AG04449 (cell line): ENCODE measurements at regions not wholly inside any gene's neighbourhood (a gene's known extent, or its start where the extent isn't known, plus 50 kb on each side); places are given as distances from the start of the nearest gene placed in this dataset.
"Not testable (repeated sequence)": the region's sequence is repeated elsewhere in the genome, so short reads cannot be mapped to it uniquely, and the experiment has no call there.

Experiments used
- CTCF ChIA-PET: fragments of 350-600 bp; formaldehyde crosslinking; extraction: SDS; loops from one replicate; lab custom pipeline; 2021; ENCODE audit warnings: antibody characterized with exemption; lab: Yijun Ruan, JAX
- POLR2A ChIA-PET: fragments of 400-600, 350-600 bp; formaldehyde crosslinking; extraction: SDS; loops from one replicate; lab custom pipeline; 2020; ENCODE audit warnings: antibody characterized with exemption, inconsistent platforms; lab: Yijun Ruan, JAX
- DNase-seq: peaks from one replicate; pipeline ENCODE4 v3.0.0-alpha.2; 2010; ENCODE audit warnings: low read depth, low spot score
- H3K4me3 ChIP-seq: 2 replicates; pipeline ENCODE4 v1.5.1; 2011; ENCODE audit warnings: low read depth, mild to moderate bottlenecking, control low read depth, low read length
- TF ChIP-seq, protein P1 (sequence below): IDR thresholded peaks from one replicate; pipeline ENCODE4 v1.5.1; 2011; ENCODE audit warnings: mild to moderate bottlenecking, moderate library complexity, low read length, control low read depth, inconsistent platforms; ENCODE audit not compliant: insufficient read depth; ENCODE audit errors: missing control alignments

DNA sequence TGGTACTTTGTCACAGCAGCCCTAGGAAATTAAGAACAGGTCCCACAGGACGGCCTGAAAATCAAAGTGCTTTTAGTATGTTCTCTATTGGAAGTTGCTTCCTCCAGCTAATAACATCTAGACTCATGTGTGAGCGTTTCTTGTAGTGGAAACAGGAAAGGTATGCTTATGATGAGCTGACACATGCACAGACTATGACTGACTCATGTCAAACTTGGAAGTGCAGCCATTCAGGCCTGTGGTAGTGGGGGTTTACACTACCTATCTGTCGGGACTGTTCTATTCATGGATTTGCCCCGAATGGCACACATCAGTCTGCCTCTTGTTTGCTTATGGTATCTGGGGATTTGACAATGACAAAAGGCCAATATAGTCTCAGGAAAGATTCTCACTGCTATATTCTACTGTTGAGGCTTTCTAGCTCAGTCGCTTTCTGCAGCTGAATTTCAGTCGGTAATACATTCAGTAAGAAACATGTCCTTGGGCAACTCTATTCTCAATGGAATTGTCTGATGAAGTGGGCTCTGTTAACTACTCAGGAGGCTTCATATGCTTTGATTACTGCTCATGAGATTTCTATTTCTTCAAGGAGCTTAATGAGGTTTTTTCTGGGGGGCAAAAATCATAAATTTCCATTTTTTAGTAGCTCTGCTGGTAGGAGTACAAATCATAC lies 270.3 kb upstream of the DAAM1 start:
- DNase-seq, result no peak
- CTCF ChIA-PET, result interaction anchor here (0.6 kb wide), 1 partner anchor 108 kb away, joined by 3 read pairs; no protein-coding TSS in a partner anchor
- POLR2A ChIA-PET, result interaction anchor here (1.3 kb wide), 1 partner anchor 24 kb away, joined by 4 read pairs; no protein-coding TSS in a partner anchor
- H3K4me3 ChIP-seq, result no peak overlapping the region
- TF ChIP-seq, protein P1, sequence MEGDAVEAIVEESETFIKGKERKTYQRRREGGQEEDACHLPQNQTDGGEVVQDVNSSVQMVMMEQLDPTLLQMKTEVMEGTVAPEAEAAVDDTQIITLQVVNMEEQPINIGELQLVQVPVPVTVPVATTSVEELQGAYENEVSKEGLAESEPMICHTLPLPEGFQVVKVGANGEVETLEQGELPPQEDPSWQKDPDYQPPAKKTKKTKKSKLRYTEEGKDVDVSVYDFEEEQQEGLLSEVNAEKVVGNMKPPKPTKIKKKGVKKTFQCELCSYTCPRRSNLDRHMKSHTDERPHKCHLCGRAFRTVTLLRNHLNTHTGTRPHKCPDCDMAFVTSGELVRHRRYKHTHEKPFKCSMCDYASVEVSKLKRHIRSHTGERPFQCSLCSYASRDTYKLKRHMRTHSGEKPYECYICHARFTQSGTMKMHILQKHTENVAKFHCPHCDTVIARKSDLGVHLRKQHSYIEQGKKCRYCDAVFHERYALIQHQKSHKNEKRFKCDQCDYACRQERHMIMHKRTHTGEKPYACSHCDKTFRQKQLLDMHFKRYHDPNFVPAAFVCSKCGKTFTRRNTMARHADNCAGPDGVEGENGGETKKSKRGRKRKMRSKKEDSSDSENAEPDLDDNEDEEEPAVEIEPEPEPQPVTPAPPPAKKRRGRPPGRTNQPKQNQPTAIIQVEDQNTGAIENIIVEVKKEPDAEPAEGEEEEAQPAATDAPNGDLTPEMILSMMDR, result no peak

DNA sequence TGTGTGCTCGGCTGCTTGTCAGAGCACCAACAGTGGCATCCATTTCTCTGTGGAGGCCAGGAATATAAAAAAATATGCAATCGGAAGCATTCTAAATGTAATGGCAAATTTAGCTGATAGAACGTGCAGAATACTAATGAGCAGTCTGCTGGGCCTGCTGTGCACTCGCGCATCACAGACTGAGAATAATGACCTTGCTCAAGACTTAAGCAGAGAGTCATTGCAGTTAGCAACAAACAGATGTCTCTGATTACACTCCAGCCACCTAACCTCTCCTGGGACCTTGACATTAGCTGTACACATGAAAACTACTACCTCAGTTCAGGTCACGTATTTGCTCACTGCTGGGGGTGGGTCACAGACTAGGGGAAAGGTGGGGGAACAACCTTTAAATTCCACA lies 269.2 kb upstream of the DAAM1 start:
- ChIA-PET POLR2A (interaction anchor here (1.3 kb wide), 1 partner anchor 23 kb away, joined by 4 read pairs; no protein-coding TSS in a partner anchor), CTCF (no interaction called here)
- TF ChIP-seq, protein P1, result no peak
- no peak overlapping the region for H3K4me3 ChIP-seq
- no peak for DNase-seq

DNA sequence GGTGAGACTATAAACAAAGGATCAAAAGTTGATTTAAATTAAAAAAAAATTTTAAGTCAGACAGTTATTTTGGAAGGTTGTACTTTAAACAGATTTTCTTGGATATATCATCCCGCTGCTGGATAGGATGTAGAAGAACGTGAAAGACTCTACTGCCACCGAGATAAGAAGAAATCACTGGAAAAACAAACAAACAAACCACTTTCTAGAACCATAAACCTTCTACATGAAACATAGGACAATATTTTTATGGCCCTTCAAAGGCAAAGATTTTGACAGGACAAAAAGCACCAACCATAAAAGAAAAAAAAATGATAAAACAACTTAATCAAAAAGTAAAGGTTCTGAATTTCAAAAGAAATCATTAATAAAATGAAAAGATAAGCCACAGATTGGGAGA lies 268.2 kb upstream of the DAAM1 start:
- no peak for DNase-seq
- ChIA-PET POLR2A (interaction anchor here (0.6 kb wide), 1 partner anchor 21 kb away, joined by 4 read pairs; no protein-coding TSS in a partner anchor), CTCF (interaction anchor here (1.0 kb wide), 1 partner anchor 281 kb away, joined by 3 read pairs; no protein-coding TSS in a partner anchor)
- H3K4me3 ChIP-seq, result no peak overlapping the region
- TF ChIP-seq, protein P1, result no peak

DNA sequence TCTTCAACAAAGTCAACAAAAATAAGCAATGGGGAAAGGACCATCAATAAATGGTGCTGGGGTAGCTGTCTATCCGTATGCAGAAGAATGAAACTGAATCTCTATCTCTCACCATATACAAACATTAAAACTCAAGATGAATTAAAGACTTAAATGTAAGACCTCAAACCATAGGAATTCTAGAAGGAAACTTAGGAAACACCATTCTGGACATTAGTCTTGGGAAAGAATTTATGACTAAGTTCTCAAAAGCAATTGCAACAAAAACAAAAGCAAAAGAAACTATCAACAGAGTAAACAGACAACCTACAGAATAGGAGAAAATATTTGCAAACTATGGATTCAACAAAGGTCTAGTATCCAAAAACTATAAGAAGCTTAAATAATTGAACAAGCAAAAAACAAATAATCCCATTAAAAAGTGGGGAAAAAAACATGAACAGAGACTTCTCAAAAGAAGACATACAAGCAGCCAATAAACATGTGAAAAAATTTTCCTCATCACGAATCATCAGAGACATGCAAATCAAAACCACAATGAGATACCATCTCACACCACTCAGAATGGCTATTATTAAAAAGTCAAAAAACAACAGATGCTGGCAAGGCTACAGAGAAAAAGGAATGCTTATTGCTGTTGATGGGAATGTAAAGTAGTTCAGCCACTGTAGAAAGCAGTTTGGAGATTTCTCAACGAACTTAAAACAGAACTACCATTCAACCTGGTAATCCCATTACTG lies 266.1 kb upstream of the DAAM1 start:
- DNase-seq, H3K4me3 ChIP-seq, CTCF ChIA-PET, POLR2A ChIA-PET: not testable (repeated sequence)

DNA sequence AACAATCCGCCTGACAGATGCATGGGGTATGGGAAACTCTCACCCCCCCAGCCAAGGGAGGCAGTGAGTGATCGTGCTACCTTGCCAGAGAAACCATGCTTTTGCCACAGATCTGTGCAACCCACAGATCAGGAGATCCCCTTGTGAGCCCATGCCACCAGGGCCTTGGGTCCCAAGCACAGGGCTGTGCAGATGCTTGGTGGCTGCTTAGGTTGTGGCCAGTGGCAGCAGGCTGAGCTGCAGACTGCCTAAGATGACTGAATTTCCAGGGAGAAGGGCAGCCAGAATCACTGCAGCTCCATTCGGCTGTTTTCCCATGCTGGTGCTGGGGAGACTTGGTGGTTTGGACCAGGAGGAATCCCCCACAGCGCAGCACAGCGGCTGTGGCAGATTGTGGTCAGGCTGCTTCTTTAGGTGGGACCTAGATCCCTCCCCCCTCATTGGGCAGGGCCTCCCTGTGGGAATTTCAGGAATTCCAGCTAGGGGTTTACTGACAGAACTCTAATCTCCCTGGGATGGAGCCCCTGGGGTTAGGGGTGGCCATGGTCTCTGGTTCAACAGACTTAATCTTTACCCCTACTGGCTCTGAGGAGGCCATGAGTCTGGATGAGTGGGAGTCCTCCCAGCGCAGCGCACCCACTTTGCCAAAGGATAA lies 264.6 kb upstream of the DAAM1 start:
- ChIA-PET POLR2A (no interaction called here), CTCF (no interaction called here)
- no peak overlapping the region for H3K4me3 ChIP-seq
- no peak for DNase-seq
- TF ChIP-seq, protein P1, result no peak

DNA sequence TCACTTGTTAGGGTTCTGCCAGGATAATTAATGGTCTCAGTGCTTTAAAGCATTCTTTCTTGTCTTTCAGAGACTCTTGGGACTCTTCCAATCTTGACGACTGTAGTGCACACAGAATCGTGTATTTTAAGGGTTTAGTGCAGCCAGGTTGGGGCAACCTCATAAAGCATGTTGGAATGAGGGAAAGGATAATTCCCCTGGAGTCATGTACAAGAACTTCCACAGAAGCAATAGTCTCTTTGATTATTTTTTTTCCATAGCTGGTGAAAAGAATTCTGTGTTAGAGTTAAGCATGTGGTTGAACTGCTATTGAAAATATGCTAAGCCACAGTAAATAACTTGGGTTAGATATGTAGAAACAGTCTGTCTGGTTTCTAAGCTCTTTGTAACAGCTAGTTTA lies 246.8 kb upstream of the DAAM1 start:
- ChIA-PET CTCF (interaction anchor here (0.6 kb wide), 1 partner anchor 291 kb away, joined by 3 read pairs; no protein-coding TSS in a partner anchor), POLR2A (interaction anchor here (1.1 kb wide), 1 partner anchor 23 kb away, joined by 4 read pairs; no protein-coding TSS in a partner anchor)
- H3K4me3 ChIP-seq, result no peak overlapping the region
- TF ChIP-seq, protein P1, result no peak
- DNase-seq, result peak; percentile 72
